ENCODE measurements at regions not wholly inside any gene's neighbourhood (a gene's known extent, or its start where the extent isn't known, plus 50 kb on each side); places are given as distances from the start of the nearest gene placed in this dataset.

- Histone ChIP-seq H3K27ac (ENCODE audit: low read depth, low read length) (no peak overlapping the region), H3K4me3 (ENCODE audit: low read depth, low read length) (no peak overlapping the region), H3K27me3 (ENCODE audit: control insufficient read depth, insufficient read depth, low read length) (no peaks in the 10 kb centered on the region), H3K9ac (ENCODE audit: low read length) (no peak overlapping the region), H3K36me3 (ENCODE audit: control insufficient read depth, insufficient read depth, low read length) (no peaks in the 10 kb centered on the region), H3K4me1 (ENCODE audit: control insufficient read depth, insufficient read depth, low read length) (no peaks in the 10 kb centered on the region), H3K9me3 (ENCODE audit: control insufficient read depth, insufficient read depth, low read depth, low read length) (no peaks in the 10 kb centered on the region)
Measured at GRCh38 chr3:36192901-36193300, 187.4 kb upstream of the STAC start.

- Histone ChIP-seq H3K36me3 (ENCODE audit: control insufficient read depth, insufficient read depth, low read length) (no peaks in the 10 kb centered on the region), H3K27ac (ENCODE audit: low read depth, low read length) (no peak overlapping the region), H3K27me3 (ENCODE audit: control insufficient read depth, insufficient read depth, low read length) (no peaks in the 10 kb centered on the region), H3K9me3 (ENCODE audit: control insufficient read depth, insufficient read depth, low read depth, low read length) (no peaks in the 10 kb centered on the region), H3K9ac (ENCODE audit: low read length) (no peak overlapping the region), H3K4me3 (ENCODE audit: low read depth, low read length) (no peak overlapping the region), H3K4me1 (ENCODE audit: control insufficient read depth, insufficient read depth, low read length) (no peaks in the 10 kb centered on the region)
Measured at GRCh38 chr3:36193448-36193847, 186.9 kb upstream of the STAC start.

GRCh38 chr3:36196058-36196457, 184.2 kb upstream of the STAC start:
- Histone ChIP-seq H3K4me3 (ENCODE audit: low read depth, low read length) (no peak overlapping the region), H3K9me3 (ENCODE audit: control insufficient read depth, insufficient read depth, low read depth, low read length) (no peaks in the 10 kb centered on the region), H3K4me1 (ENCODE audit: control insufficient read depth, insufficient read depth, low read length) (no peaks in the 10 kb centered on the region), H3K36me3 (ENCODE audit: control insufficient read depth, insufficient read depth, low read length) (no peaks in the 10 kb centered on the region), H3K9ac (ENCODE audit: low read length) (no peak overlapping the region), H3K27ac (ENCODE audit: low read depth, low read length) (no peak overlapping the region), H3K27me3 (ENCODE audit: control insufficient read depth, insufficient read depth, low read length) (no peaks in the 10 kb centered on the region)

GRCh38 chr3:36197151-36197550, 183.2 kb upstream of the STAC start:
- no peaks in the 10 kb centered on the region for H3K27me3 ChIP-seq (ENCODE audit: control insufficient read depth, insufficient read depth, low read length)
- no peak overlapping the region for H3K9ac ChIP-seq (ENCODE audit: low read length)
- H3K4me3 ChIP-seq (ENCODE audit: low read depth, low read length): no peak overlapping the region
- H3K27ac ChIP-seq (ENCODE audit: low read depth, low read length): no peak overlapping the region
- peaks cover 7% of the 10 kb centered on the region for H3K4me1 ChIP-seq (ENCODE audit: control insufficient read depth, insufficient read depth, low read length)
- no peaks in the 10 kb centered on the region for H3K36me3 ChIP-seq (ENCODE audit: control insufficient read depth, insufficient read depth, low read length)
- no peaks in the 10 kb centered on the region for H3K9me3 ChIP-seq (ENCODE audit: control insufficient read depth, insufficient read depth, low read depth, low read length)

GRCh38 chr3:36201546-36201945, 178.8 kb upstream of the STAC start:
- no peak overlapping the region for H3K9ac ChIP-seq (ENCODE audit: low read length)
- no peaks in the 10 kb centered on the region for H3K27me3 ChIP-seq (ENCODE audit: control insufficient read depth, insufficient read depth, low read length)

GRCh38 chr3:36206956-36207580, 173.2 kb upstream of the STAC start:
- no peaks in the 10 kb centered on the region for H3K27me3 ChIP-seq (ENCODE audit: control insufficient read depth, insufficient read depth, low read length)
- H3K36me3 ChIP-seq (ENCODE audit: control insufficient read depth, insufficient read depth, low read length): no peaks in the 10 kb centered on the region
- no peak overlapping the region for H3K4me3 ChIP-seq (ENCODE audit: low read depth, low read length)
- no peak overlapping the region for H3K27ac ChIP-seq (ENCODE audit: low read depth, low read length)
- no peak overlapping the region for H3K9ac ChIP-seq (ENCODE audit: low read length)
- H3K4me1 ChIP-seq (ENCODE audit: control insufficient read depth, insufficient read depth, low read length): peaks cover 9% of the 10 kb centered on the region; the same call in 1 of the 2 replicates
- no peaks in the 10 kb centered on the region for H3K9me3 ChIP-seq (ENCODE audit: control insufficient read depth, insufficient read depth, low read depth, low read length)

More at GRCh38 chr3:36201546-36201945, 178.8 kb upstream of the STAC start:
- H3K4me1 ChIP-seq (ENCODE audit: control insufficient read depth, insufficient read depth, low read length): peaks cover 7% of the 10 kb centered on the region
- H3K4me3 ChIP-seq (ENCODE audit: low read depth, low read length): no peak overlapping the region
- H3K9me3 ChIP-seq (ENCODE audit: control insufficient read depth, insufficient read depth, low read depth, low read length): no peaks in the 10 kb centered on the region
- H3K36me3 ChIP-seq (ENCODE audit: control insufficient read depth, insufficient read depth, low read length): no peaks in the 10 kb centered on the region
- H3K27ac ChIP-seq (ENCODE audit: low read depth, low read length): no peak overlapping the region

- Histone ChIP-seq H3K27ac (ENCODE audit: low read depth, low read length) (no peak overlapping the region), H3K9me3 (ENCODE audit: control insufficient read depth, insufficient read depth, low read depth, low read length) (no peaks in the 10 kb centered on the region), H3K4me1 (ENCODE audit: control insufficient read depth, insufficient read depth, low read length) (peaks cover 9% of the 10 kb centered on the region; the same call in 1 of the 2 replicates), H3K27me3 (ENCODE audit: control insufficient read depth, insufficient read depth, low read length) (no peaks in the 10 kb centered on the region), H3K4me3 (ENCODE audit: low read depth, low read length) (no peak overlapping the region), H3K9ac (ENCODE audit: low read length) (no peak overlapping the region), H3K36me3 (ENCODE audit: control insufficient read depth, insufficient read depth, low read length) (no peaks in the 10 kb centered on the region)
Measured at GRCh38 chr3:36210840-36211651, 169.3 kb upstream of the STAC start.

- Histone ChIP-seq H3K9me3 (ENCODE audit: control insufficient read depth, insufficient read depth, low read depth, low read length) (no peaks in the 10 kb centered on the region), H3K4me1 (ENCODE audit: control insufficient read depth, insufficient read depth, low read length) (peaks cover 9% of the 10 kb centered on the region; the same call in 1 of the 2 replicates)
Measured at GRCh38 chr3:36211652-36211999, 168.7 kb upstream of the STAC start.

GRCh38 chr3:36212251-36212650, 168.1 kb upstream of the STAC start:
- Histone ChIP-seq H3K4me1 (ENCODE audit: control insufficient read depth, insufficient read depth, low read length) (peaks cover 4% of the 10 kb centered on the region; the same call in 1 of the 2 replicates), H3K27ac (ENCODE audit: low read depth, low read length) (no peak overlapping the region), H3K9me3 (ENCODE audit: control insufficient read depth, insufficient read depth, low read depth, low read length) (no peaks in the 10 kb centered on the region), H3K27me3 (ENCODE audit: control insufficient read depth, insufficient read depth, low read length) (no peaks in the 10 kb centered on the region), H3K9ac (ENCODE audit: low read length) (no peak overlapping the region), H3K4me3 (ENCODE audit: low read depth, low read length) (no peak overlapping the region), H3K36me3 (ENCODE audit: control insufficient read depth, insufficient read depth, low read length) (no peaks in the 10 kb centered on the region)

More at GRCh38 chr3:36211652-36211999, 168.7 kb upstream of the STAC start:
- H3K36me3 ChIP-seq (ENCODE audit: control insufficient read depth, insufficient read depth, low read length): no peaks in the 10 kb centered on the region
- no peak overlapping the region for H3K9ac ChIP-seq (ENCODE audit: low read length)
- no peak overlapping the region for H3K27ac ChIP-seq (ENCODE audit: low read depth, low read length)
- H3K4me3 ChIP-seq (ENCODE audit: low read depth, low read length): no peak overlapping the region
- H3K27me3 ChIP-seq (ENCODE audit: control insufficient read depth, insufficient read depth, low read length): no peaks in the 10 kb centered on the region

GRCh38 chr3:36214460-36214859, 165.8 kb upstream of the STAC start:
- Histone ChIP-seq H3K27ac (ENCODE audit: low read depth, low read length) (no peak overlapping the region), H3K36me3 (ENCODE audit: control insufficient read depth, insufficient read depth, low read length) (no peaks in the 10 kb centered on the region), H3K4me1 (ENCODE audit: control insufficient read depth, insufficient read depth, low read length) (no peaks in the 10 kb centered on the region), H3K9ac (ENCODE audit: low read length) (no peak overlapping the region), H3K27me3 (ENCODE audit: control insufficient read depth, insufficient read depth, low read length) (no peaks in the 10 kb centered on the region), H3K4me3 (ENCODE audit: low read depth, low read length) (no peak overlapping the region), H3K9me3 (ENCODE audit: control insufficient read depth, insufficient read depth, low read depth, low read length) (no peaks in the 10 kb centered on the region)

- Histone ChIP-seq H3K9ac (ENCODE audit: low read length) (no peak overlapping the region), H3K4me1 (ENCODE audit: control insufficient read depth, insufficient read depth, low read length) (no peaks in the 10 kb centered on the region), H3K27ac (ENCODE audit: low read depth, low read length) (no peak overlapping the region), H3K4me3 (ENCODE audit: low read depth, low read length) (no peak overlapping the region), H3K9me3 (ENCODE audit: control insufficient read depth, insufficient read depth, low read depth, low read length) (no peaks in the 10 kb centered on the region), H3K36me3 (ENCODE audit: control insufficient read depth, insufficient read depth, low read length) (no peaks in the 10 kb centered on the region), H3K27me3 (ENCODE audit: control insufficient read depth, insufficient read depth, low read length) (no peaks in the 10 kb centered on the region)
Measured at GRCh38 chr3:36215241-36215640, 165.1 kb upstream of the STAC start.

Data from HUES6 (cell line).